Large intestine (tissue), 3 donors: ENCODE measurements at regions not wholly inside any gene's neighbourhood (a gene's known extent, or its start where the extent isn't known, plus 50 kb on each side); places are given as distances from the start of the nearest gene placed in this dataset.

Experiments
- DNase-seq, 2 donors: peaks; one replicate each; pipeline versions ENCODE4 v3.0.0 to v3.0.0-alpha.2; 2013
- H3K27ac ChIP-seq: one replicate; pipeline ENCODE4 v1.5.1; 2013; ENCODE audit warnings: low read length
- H3K27me3 ChIP-seq: 2 replicates; pipeline ENCODE4 v1.6.1; 2013; ENCODE audit warnings: low read length; ENCODE audit not compliant: control insufficient read depth, insufficient read depth
- H3K36me3 ChIP-seq: 2 replicates; pipeline ENCODE4 v1.6.1; 2013; ENCODE audit warnings: low read length; ENCODE audit not compliant: control insufficient read depth, insufficient read depth
- H3K4me1 ChIP-seq: one replicate; pipeline ENCODE4 v1.6.1; 2013; ENCODE audit warnings: low read length; ENCODE audit not compliant: control insufficient read depth, insufficient read depth
- H3K4me3 ChIP-seq: one replicate; pipeline ENCODE4 v1.5.1; 2013; ENCODE audit warnings: low read length
- H3K9me3 ChIP-seq: one replicate; pipeline ENCODE4 v1.6.1; 2013; ENCODE audit warnings: mild to moderate bottlenecking, low read depth, low read length, moderate library complexity; ENCODE audit not compliant: control insufficient read depth
- WGBS: methylation state at CpG from one replicate; pipeline ENCODE4 v1.1.5; 2013; ENCODE audit warnings: low lambda C conversion rate; ENCODE audit not compliant: insufficient coverage; 5-methylcytosine and 5-hydroxymethylcytosine counted together

- Histone ChIP-seq H3K4me3 (no peak overlapping the region), H3K9me3 (no peaks in the 10 kb centered on the region), H3K36me3 (no peaks in the 10 kb centered on the region), H3K27ac (no peak overlapping the region), H3K4me1 (no peaks in the 10 kb centered on the region), H3K27me3 (no peaks in the 10 kb centered on the region)
- 56% methylated on average over 1 of the region's 3 CpGs for WGBS
- no peak for DNase-seq
These were observed 702.8 kb downstream of the KCNJ2 start for GRCh38 chr17:70872103-70872502.

GRCh38 chr17:70875729-70876310 lies 706.5 kb downstream of the KCNJ2 start:
- DNase-seq = no peak
- no peaks in the 10 kb centered on the region for H3K9me3 ChIP-seq
- no CpG with 5 or more reads among the region's 2 CpGs for WGBS
- no peaks in the 10 kb centered on the region for H3K4me1 ChIP-seq
- H3K27ac ChIP-seq = no peak overlapping the region
- H3K4me3 ChIP-seq = no peak overlapping the region
- H3K27me3 ChIP-seq = no peaks in the 10 kb centered on the region
- H3K36me3 ChIP-seq = no peaks in the 10 kb centered on the region

GRCh38 chr17:70878879-70879278 lies 709.5 kb downstream of the KCNJ2 start:
- H3K27ac ChIP-seq = no peak overlapping the region
- H3K4me3 ChIP-seq = no peak overlapping the region
- no peaks in the 10 kb centered on the region for H3K27me3 ChIP-seq
- no peaks in the 10 kb centered on the region for H3K9me3 ChIP-seq
- 100% methylated on average over 1 of the region's 2 CpGs for whole genome bisulfite sequencing
- no peaks in the 10 kb centered on the region for H3K36me3 ChIP-seq
- no peaks in the 10 kb centered on the region for H3K4me1 ChIP-seq
- DNase-seq = no peak

- no peaks in the 10 kb centered on the region for H3K36me3 ChIP-seq
- no peaks in the 10 kb centered on the region for H3K27me3 ChIP-seq
- H3K4me3 ChIP-seq = no peak overlapping the region
- H3K9me3 ChIP-seq = no peaks in the 10 kb centered on the region
- H3K27ac ChIP-seq = no peak overlapping the region
- H3K4me1 ChIP-seq = no peaks in the 10 kb centered on the region
- 80% methylated on average over 1 of the region's 3 CpGs for WGBS
- DNase-seq = no peak
These were observed 710.1 kb downstream of the KCNJ2 start for GRCh38 chr17:70879401-70879800.

GRCh38 chr17:70881093-70881492 lies 711.8 kb downstream of the KCNJ2 start:
- Histone ChIP-seq H3K4me1 (no peaks in the 10 kb centered on the region), H3K27me3 (no peaks in the 10 kb centered on the region), H3K9me3 (no peaks in the 10 kb centered on the region), H3K27ac (no peak overlapping the region), H3K36me3 (no peaks in the 10 kb centered on the region), H3K4me3 (no peak overlapping the region)
- DNase-seq = no peak
- WGBS = 56% methylated on average over 1 of the region's 1 CpG

- no peaks in the 10 kb centered on the region for H3K9me3 ChIP-seq
- H3K27ac ChIP-seq = no peak overlapping the region
- DNase-seq = no peak
- 100% methylated on average over 2 of the region's 6 CpGs for WGBS
- no peak overlapping the region for H3K4me3 ChIP-seq
- H3K4me1 ChIP-seq = no peaks in the 10 kb centered on the region
- no peaks in the 10 kb centered on the region for H3K27me3 ChIP-seq
- no peaks in the 10 kb centered on the region for H3K36me3 ChIP-seq
These were observed 713.2 kb downstream of the KCNJ2 start for GRCh38 chr17:70882504-70882903.

- WGBS = 33% methylated on average over 1 of the region's 2 CpGs
- H3K27ac ChIP-seq = no peak overlapping the region
- H3K36me3 ChIP-seq = no peaks in the 10 kb centered on the region
- no peaks in the 10 kb centered on the region for H3K4me1 ChIP-seq
- no peak overlapping the region for H3K4me3 ChIP-seq
- no peaks in the 10 kb centered on the region for H3K9me3 ChIP-seq
- no peaks in the 10 kb centered on the region for H3K27me3 ChIP-seq
- no peak for DNase-seq
These were observed 717.3 kb downstream of the KCNJ2 start for GRCh38 chr17:70886648-70887047.

- no CpG with 5 or more reads among the region's 2 CpGs for WGBS
- no peak for DNase-seq
- no peak overlapping the region for H3K27ac ChIP-seq
- H3K4me1 ChIP-seq = no peaks in the 10 kb centered on the region
- no peaks in the 10 kb centered on the region for H3K36me3 ChIP-seq
- no peaks in the 10 kb centered on the region for H3K9me3 ChIP-seq
- no peaks in the 10 kb centered on the region for H3K27me3 ChIP-seq
- H3K4me3 ChIP-seq = no peak overlapping the region
These were observed 719.0 kb downstream of the KCNJ2 start for GRCh38 chr17:70888324-70888723.

GRCh38 chr17:70891306-70891705 lies 722.0 kb downstream of the KCNJ2 start:
- H3K27ac ChIP-seq = no peak overlapping the region
- H3K36me3 ChIP-seq = no peaks in the 10 kb centered on the region
- no peak for DNase-seq
- no peak overlapping the region for H3K4me3 ChIP-seq
- WGBS = 88% methylated on average over 3 of the region's 4 CpGs
- no peaks in the 10 kb centered on the region for H3K9me3 ChIP-seq
- no peaks in the 10 kb centered on the region for H3K4me1 ChIP-seq
- H3K27me3 ChIP-seq = no peaks in the 10 kb centered on the region

- no peak overlapping the region for H3K4me3 ChIP-seq
- WGBS = 100% methylated on average over 1 of the region's 1 CpG
- no peaks in the 10 kb centered on the region for H3K27me3 ChIP-seq
- H3K27ac ChIP-seq = no peak overlapping the region
- no peaks in the 10 kb centered on the region for H3K36me3 ChIP-seq
- H3K9me3 ChIP-seq = no peaks in the 10 kb centered on the region
- no peaks in the 10 kb centered on the region for H3K4me1 ChIP-seq
- DNase-seq = no peak
These were observed 723.2 kb downstream of the KCNJ2 start for GRCh38 chr17:70892527-70892926.

GRCh38 chr17:70896843-70897242 lies 727.5 kb downstream of the KCNJ2 start:
- H3K27me3 ChIP-seq = no peaks in the 10 kb centered on the region
- no peaks in the 10 kb centered on the region for H3K36me3 ChIP-seq
- no peaks in the 10 kb centered on the region for H3K9me3 ChIP-seq
- H3K4me1 ChIP-seq = no peaks in the 10 kb centered on the region
- DNase-seq = no peak
- no peak overlapping the region for H3K4me3 ChIP-seq
- 100% methylated on average over 2 of the region's 4 CpGs for WGBS
- H3K27ac ChIP-seq = no peak overlapping the region
